Hematopoietic multipotent progenitor cell treated with erythropoietin and hydrocortisone succinate and interleukin-3 and kit ligand, for 15 days (in vitro differentiated cells): ENCODE measurements at regions not wholly inside any gene's neighbourhood (a gene's known extent, or its start where the extent isn't known, plus 50 kb on each side); places are given as distances from the start of the nearest gene placed in this dataset.
"Not testable (repeated sequence)": the region's sequence is repeated elsewhere in the genome, so short reads cannot be mapped to it uniquely, and the experiment has no call there.

Source experiments
- DNase-seq: peaks from one replicate; pipeline ENCODE4 v3.0.0-alpha.2; 2015; ENCODE audit warnings: low spot score

GRCh38 chr5:37962389-37962788 is 122.5 kb upstream of the GDNF start:
- DNase-seq: no peak

DNA sequence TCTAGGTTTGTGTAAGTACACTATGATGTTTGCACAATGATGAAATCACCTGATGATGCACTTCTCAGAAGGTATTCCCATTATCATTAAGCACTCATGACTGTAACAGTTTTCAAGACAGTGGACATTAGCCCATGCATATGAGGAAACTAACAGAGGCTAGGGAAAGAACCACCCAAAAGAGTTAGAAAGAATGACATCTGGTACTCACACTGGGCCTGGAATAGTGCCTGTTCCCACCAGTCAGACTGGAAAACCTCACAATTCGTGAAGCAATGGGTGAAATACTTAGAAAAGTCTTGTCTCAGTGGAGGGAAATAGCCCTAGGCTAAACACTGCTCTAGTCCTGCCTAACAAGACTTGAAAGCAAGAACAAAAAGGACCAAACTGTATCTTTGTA is 117.4 kb upstream of the GDNF start:
- no peak for DNase-seq

- DNase-seq: no peak
Observed at GRCh38 chr5:37955748-37956147, 115.9 kb upstream of the GDNF start.

DNA sequence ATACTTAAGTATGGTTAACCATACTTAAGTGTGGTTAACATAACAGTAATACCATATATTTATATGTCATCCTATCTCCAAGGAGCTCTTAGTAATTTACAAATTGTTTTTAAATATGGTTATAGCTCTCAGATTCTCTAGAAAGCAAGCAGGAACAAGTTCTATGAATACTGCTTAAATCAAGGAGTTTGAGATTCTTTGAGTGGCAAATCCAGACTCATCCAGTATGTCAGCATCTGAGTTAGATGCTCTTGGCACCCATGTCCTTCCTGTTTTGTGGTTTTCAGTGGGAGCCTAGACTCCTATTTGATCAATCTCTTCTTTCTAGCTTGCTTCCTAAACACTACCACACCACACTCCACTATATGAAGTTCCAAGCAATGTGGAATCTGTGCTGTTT is 114.7 kb upstream of the GDNF start:
- no peak for DNase-seq

DNA sequence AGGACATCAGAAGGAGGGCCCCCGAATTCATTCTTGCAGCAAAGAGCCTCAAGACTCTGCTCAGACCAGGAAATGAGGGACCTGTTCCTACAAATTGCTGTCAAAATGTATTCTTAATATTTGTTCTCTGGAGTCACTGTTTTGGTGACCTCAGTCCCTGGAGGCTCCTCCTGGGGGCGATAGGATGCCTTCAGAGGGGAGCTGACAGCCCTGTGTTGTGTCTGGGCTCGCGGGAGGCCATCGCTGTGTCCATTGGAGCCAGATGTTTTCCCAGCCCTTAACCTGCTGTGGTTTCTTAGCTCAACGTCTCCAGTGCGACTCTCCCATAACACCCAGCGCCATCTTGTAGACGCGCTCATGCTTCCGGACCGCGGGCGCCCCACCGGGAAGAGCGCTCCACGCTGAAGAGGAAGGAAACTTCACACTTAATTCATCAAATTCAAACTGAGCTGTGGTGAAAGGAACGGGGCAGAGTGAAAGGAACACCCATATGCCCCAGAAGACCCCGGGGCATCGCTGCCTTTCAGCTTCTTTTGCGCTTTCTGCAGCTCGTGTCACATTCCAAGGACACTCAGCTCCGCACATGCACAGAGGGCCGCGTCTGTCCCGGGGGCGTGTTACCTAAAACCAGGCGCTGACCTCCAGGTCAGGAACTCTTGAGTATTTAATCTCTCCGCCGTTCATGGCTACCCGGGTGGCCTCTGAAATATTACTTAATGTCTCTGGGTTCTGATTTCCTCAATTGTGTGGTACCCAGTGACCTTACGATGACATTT is 112.3 kb upstream of the GDNF start:
- no peak for DNase-seq

GRCh38 chr5:37950436-37950835 is 110.6 kb upstream of the GDNF start:
- no peak for DNase-seq

- no peak for DNase-seq
Observed at GRCh38 chr5:37945446-37945845, 105.6 kb upstream of the GDNF start.

GRCh38 chr5:37943136-37943535 is 103.3 kb upstream of the GDNF start:
- DNase-seq: not testable (repeated sequence)

DNA sequence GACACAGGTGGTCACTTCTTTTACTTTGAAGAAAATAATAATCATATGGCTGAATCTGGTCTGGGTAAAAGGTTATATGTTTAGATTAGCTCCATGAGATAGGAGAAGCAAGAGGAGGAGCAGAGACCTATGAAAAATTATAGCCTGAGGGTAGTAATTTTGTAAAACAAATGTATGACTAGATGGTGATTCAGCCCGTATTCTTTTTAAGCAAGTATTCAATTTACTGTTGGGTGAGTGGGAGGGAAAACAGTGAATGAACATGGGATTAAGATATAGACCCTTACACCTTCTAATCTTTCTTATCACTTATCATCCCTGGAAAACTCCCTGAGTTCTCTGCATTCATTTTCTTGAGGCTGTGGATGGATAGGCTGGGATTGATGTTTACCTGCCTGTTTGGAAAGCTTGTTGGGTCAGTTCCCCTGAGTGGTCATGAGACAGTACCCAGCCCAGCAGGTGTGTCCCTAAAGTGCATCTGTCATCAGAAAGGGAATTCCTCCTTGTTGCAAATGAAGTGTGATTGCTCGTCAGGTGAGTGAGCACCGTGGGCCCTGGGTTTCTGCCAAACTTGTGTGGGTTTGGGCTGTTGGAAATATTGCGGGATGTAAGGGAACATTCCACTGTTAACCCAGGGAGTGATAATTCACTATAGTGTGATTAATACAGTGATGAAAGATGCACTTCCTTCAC is 101.2 kb upstream of the GDNF start:
- no peak for DNase-seq

GRCh38 chr5:37938861-37939260 is 99.0 kb upstream of the GDNF start:
- DNase-seq: no peak

GRCh38 chr5:37938076-37938852 is 98.4 kb upstream of the GDNF start:
- DNase-seq: no peak

- DNase-seq: no peak
Observed at GRCh38 chr5:37936091-37936490, 96.2 kb upstream of the GDNF start.

DNA sequence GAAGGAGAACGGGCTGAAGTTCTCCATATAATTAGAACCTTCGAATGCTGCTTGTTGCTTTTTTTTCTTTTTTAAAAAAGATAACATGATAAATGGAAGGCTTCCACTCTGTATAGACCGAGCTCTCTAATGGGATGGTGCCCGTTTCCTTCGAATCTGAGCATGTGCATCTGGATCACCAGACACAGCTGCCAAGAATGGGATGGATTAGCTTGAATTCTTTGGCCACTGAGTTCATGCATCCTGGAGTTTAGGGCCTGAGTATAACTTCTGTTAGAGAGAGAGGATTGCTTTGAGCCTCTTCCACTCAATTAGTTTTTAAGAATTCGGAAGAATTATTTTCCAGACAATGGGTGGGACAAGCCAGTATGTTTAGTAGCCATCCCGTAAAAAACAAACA is 93.7 kb upstream of the GDNF start:
- DNase-seq: no peak

DNA sequence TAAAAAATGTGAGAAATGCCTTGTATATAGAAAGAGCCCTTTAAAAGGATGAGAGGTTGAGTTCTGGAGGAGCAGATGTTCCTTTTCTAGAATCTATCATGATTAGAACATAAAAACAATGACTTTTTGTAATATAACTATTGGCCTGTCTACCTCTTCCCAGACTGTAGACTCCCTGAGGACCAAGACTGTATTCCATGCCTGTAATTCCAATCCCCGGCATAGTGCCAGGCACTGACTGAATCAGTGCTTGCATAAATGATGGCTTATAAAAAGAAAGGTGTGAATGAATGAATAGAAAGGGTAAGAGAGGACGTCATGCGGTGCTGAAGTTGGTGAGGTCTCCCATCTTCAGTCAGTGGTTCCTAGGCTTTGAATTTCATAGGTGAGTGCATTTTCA is 92.6 kb upstream of the GDNF start:
- no peak for DNase-seq

DNA sequence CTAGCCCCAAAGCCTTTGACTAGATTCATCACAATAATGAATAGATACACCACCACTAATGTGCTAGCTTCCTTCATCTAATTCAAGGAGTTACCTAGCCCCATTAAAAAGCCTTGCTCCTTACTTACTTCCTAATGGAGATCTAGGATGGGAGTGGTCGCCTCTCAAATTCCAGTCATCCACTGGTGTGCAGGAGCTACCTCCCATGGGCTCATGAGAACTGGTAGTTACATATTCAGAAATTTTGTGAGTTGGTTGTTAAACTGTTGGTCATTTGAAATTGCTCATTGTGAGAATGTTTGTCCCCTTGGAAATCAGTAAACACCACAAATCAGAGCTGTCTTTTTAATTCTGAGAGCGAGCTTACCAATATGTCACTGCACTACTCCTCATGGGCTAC is 91.7 kb upstream of the GDNF start:
- no peak for DNase-seq

DNA sequence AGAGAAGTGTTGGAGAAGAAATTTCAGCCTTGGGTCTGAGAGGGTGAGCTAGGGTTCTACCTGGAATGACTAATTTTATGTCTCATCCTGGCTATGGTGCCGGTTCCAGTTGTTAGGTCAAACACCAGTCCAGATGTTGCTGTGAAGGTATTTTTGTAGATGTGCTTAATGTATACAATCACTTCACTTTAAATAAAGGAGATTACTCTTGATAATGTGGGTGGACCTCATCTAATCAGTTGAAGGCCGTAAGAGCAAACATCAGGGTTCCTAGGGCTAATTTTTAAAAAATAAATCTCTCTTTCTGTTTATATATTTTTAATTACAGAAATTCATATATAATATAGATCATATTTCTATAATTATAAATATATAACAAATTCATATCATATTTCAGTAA is 90.5 kb upstream of the GDNF start:
- no peak for DNase-seq

DNA sequence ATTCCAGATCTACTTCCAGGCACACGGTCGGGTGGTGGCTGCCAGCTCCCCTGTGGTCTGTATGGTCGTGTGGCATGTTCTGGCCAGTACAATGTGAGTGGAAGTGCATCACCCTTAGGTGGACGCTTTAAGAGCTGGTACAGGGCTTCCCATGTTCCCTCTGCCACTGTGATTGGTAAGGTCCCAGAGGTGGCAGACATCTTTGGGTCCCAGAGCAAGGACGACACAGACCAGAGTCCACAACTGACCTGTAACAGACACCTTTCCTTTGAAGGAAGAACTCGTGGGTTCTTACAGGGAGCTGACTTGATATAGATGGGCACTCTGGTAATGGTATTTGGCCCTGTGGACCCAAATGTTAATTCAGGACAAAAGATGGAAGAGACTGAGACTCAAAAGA is 90.0 kb upstream of the GDNF start:
- DNase-seq: no peak

GRCh38 chr5:37927753-37928152 is 87.9 kb upstream of the GDNF start:
- DNase-seq: not testable (repeated sequence)

GRCh38 chr5:37926732-37927131 is 86.9 kb upstream of the GDNF start:
- no peak for DNase-seq

- DNase-seq: no peak
Observed at GRCh38 chr5:37921452-37921851, 81.6 kb upstream of the GDNF start.

DNA sequence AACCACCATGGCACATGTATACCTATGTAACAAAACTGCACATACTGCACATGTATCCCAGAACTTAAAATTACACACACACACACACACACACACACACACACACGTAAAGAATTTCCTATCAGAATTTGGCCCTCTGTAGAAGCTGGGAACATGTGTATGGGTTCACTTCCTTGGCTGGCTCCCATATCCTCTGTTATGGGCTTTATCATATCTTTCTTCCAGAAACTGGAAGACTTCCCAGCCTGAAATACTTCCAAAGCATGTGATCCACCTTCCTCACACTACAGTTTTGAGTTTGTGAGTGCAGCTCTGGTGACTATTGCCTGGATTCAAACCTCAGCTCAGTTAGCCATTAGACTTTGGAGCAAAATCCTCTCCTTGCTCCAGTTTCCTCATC is 78.6 kb upstream of the GDNF start:
- DNase-seq: no peak

GRCh38 chr5:37916525-37916924 is 76.7 kb upstream of the GDNF start:
- DNase-seq: no peak

DNA sequence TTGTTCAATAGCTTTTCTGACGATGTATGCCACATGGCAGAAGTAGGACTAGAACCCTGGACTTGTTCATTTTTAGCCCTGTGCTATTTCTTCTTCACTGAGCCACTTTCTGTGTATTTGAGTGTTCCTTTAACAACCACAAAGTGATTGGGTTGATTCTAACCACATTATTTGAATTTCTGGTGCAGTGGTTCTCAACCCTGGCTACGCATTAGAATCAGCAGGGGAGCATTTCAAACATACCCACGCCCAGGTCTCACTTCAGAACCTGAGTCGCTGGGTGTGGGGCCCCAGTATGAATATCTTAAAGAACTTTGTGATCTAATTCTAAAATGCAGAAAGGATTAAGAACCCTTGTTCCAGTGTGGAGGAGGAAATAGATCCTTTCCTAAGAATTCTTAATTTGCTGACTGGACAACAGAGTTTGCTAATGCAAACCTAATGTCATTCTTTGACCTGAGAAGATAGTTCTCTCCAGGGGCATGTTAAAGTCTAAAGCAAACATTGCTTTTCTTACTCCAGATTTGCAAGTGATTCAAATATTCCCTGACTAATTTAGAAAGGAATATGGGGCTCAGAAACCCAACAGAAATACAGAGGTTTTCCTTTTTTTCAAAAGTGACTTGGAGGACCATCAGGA is 75.4 kb upstream of the GDNF start:
- no peak for DNase-seq
